K562 (cell line): ENCODE measurements at regions not wholly inside any gene's neighbourhood (a gene's known extent, or its start where the extent isn't known, plus 50 kb on each side); places are given as distances from the start of the nearest gene placed in this dataset.

Experiments used
- ATAC-seq: fragments of 200-7000 bp; cut with Tn5 transposase; 3 replicates; pipeline ENCODE4 v1.9.1; 2020; ENCODE audit warnings: moderate library complexity
- BruUV-seq: library from RNA; stranded (reverse); fragments of 400-500 nt; replicated peaks from 2 replicates; lab custom pipeline; 2021; lab: Mats Ljungman, UMichigan
- CTCF ChIA-PET: fragments of 300-600 bp; formaldehyde crosslinking; extraction: SDS; loops from one replicate; lab custom pipeline; 2021; ENCODE audit warnings: low intra/inter-chr PET ratio; lab: Yijun Ruan, JAX
- POLR2A ChIA-PET: fragments of 300-600, 350-650 bp; sonication (Branson Sonifier 250); formaldehyde crosslinking; extraction: SDS; loops from one replicate; lab custom pipeline; 2021; ENCODE audit warnings: antibody characterized with exemption, inconsistent platforms; lab: Yijun Ruan, JAX
- DNase-seq, 4 experiments: peaks; one replicate each; pipeline versions ENCODE4 v3.0.0 to v3.0.0-alpha.2; 2011 to 2018; ENCODE audit warnings: low spot score in 3 of 4, mixed read lengths in 3 of 4; ENCODE audit errors: extremely low read depth in 1 of 4
- FAIRE-seq: peaks from 2 replicates; lab custom pipeline; 2011; peaks lifted over from hg19 to GRCh38; lab: Jason Lieb, UNC
- H2AFZ ChIP-seq: 2 replicates; pipeline ENCODE4 v1.6.0; 2011; ENCODE audit warnings: low read depth, low read length, control low read depth, inconsistent platforms
- H3K27ac ChIP-seq: fragments of 200-600 bp; 3 replicates; pipeline ENCODE4 v1.8.0; 2011; ENCODE audit warnings: low read depth, mild to moderate bottlenecking, control low read depth, inconsistent platforms, low read length, moderate library complexity, mixed read lengths; ENCODE audit errors: extremely low read depth
- H3K27me3 ChIP-seq, 2 experiments: fragments of 300-600 bp in 1 of 2; 2 replicates in 1 of 2; 3 replicates in 1 of 2; pipeline versions ENCODE4 v1.6.0 to v1.8.0; 2011; ENCODE audit warnings: inconsistent platforms in 2 of 2, low read length in 2 of 2, mild to moderate bottlenecking in 1 of 2, mixed read lengths in 1 of 2, moderate library complexity in 1 of 2; ENCODE audit not compliant: control insufficient read depth in 2 of 2, insufficient read depth in 2 of 2
- H3K36me3 ChIP-seq: fragments of 300-600 bp; 3 replicates; pipeline ENCODE4 v1.8.0; 2011; ENCODE audit warnings: mild to moderate bottlenecking, low read length, inconsistent platforms; ENCODE audit not compliant: control insufficient read depth, insufficient read depth
- H3K4me1 ChIP-seq, 2 experiments: fragments of 200-600 bp in 1 of 2; replicated peaks in 1 of 2; 2 replicates in 1 of 2; 3 replicates in 1 of 2; pipeline versions ENCODE4 v1.5.1 to v1.8.0; 2011; ENCODE audit warnings: inconsistent platforms in 2 of 2, low read length in 2 of 2, mild to moderate bottlenecking in 1 of 2, mixed read lengths in 1 of 2, moderate library complexity in 1 of 2; ENCODE audit not compliant: control insufficient read depth in 2 of 2, insufficient read depth in 2 of 2
- H3K4me2 ChIP-seq: 2 replicates; pipeline ENCODE4 v1.6.1; 2011; ENCODE audit warnings: low read length, control low read depth, inconsistent platforms, mixed read lengths; ENCODE audit not compliant: insufficient read depth
- H3K4me3 ChIP-seq: fragments of 200-600 bp; sonication (generic), shearing (Covaris generic); 2 replicates; pipeline ENCODE4 v1.5.1; 2016; ENCODE audit warnings: control low read depth, inconsistent platforms
- H3K79me2 ChIP-seq: fragments of 200-600 bp; 3 replicates; pipeline ENCODE4 v1.8.0; 2011; ENCODE audit warnings: low read length, inconsistent platforms; ENCODE audit not compliant: control insufficient read depth, insufficient read depth
- H3K9ac ChIP-seq, 2 experiments: 2 replicates each; pipeline versions ENCODE4 v1.6.0 to v1.6.1; 2011; ENCODE audit warnings: low read depth in 2 of 2, low read length in 2 of 2, control low read depth in 1 of 2, inconsistent platforms in 1 of 2, mild to moderate bottlenecking in 1 of 2, mixed read lengths in 1 of 2; ENCODE audit not compliant: insufficient read depth in 1 of 2
- H3K9me1 ChIP-seq: one replicate; pipeline ENCODE4 v1.6.0; 2011; ENCODE audit warnings: inconsistent platforms, mild to moderate bottlenecking, low read length, moderate library complexity; ENCODE audit not compliant: control insufficient read depth, insufficient read depth
- H3K9me3 ChIP-seq: replicated peaks from 2 replicates; pipeline ENCODE4 v1.5.1; 2011; ENCODE audit warnings: low read depth, low read length, inconsistent platforms; ENCODE audit not compliant: control insufficient read depth, insufficient read depth
- H4K20me1 ChIP-seq: replicated peaks from 2 replicates; pipeline ENCODE4 v1.6.1; 2011; ENCODE audit warnings: low read length, inconsistent platforms, mixed read lengths; ENCODE audit not compliant: control insufficient read depth, insufficient read depth
- ELF1 ChIP-seq: fragments of 200-800 bp; sonication (Bioruptor generic); IDR thresholded peaks from 2 replicates; pipeline ENCODE4 v1.6.1; 2016; ENCODE audit warnings: missing genetic modification characterization, missing compliant biosample characterization
- PYGO2 ChIP-seq: fragments of 450-650 bp; IDR thresholded peaks from 2 replicates; pipeline ENCODE4 v1.6.1; 2016; ENCODE audit warnings: mild to moderate bottlenecking, missing genetic modification characterization, moderate library complexity, missing compliant biosample characterization
- RREB1 ChIP-seq: fragments of 250-450 bp; sonication (Bioruptor Pico); IDR thresholded peaks from 2 replicates; pipeline ENCODE4 v1.4.0; 2020
- RUNX1 ChIP-seq: sonication (generic); IDR thresholded peaks from 2 replicates; pipeline ENCODE4 v1.6.1; 2016; ENCODE audit warnings: antibody characterized with exemption, low read depth
- TOE1 ChIP-seq, 2 experiments: fragments of 450-650 bp in 1 of 2; sonication (generic) in 1 of 2; formaldehyde crosslinking in 1 of 2; IDR thresholded peaks; 2 replicates each; pipeline versions ENCODE4 v1.7.1 to v1.8.0; 2016 to 2022; ENCODE audit warnings: borderline replicate concordance in 2 of 2, mild to moderate bottlenecking in 2 of 2, antibody characterized with exemption in 1 of 2, inconsistent platforms in 1 of 2, low read depth in 1 of 2, missing genetic modification reagents in 1 of 2, moderate library complexity in 1 of 2
- WGBS: fragments of 100-300 bp; shearing (Covaris generic); methylation state at CpG from one replicate; pipeline ENCODE4 v1.1.6; 2016; ENCODE audit warnings: low coverage, mixed read lengths; ENCODE audit not compliant: insufficient coverage; ENCODE audit errors: missing lambda C conversion rate; 5-methylcytosine and 5-hydroxymethylcytosine counted together
- in situ Hi-C: fragments of 300-500 bp; cut with MboI; formaldehyde crosslinking; loops from 4 replicates; pipeline ENCODE4 v1.15.0; 2018; ENCODE audit warnings: inconsistent platforms, mixed read lengths
- intact Hi-C: fragments of 100-400 bp; cut with micrococcal nuclease; formaldehyde crosslinking; loops from 2 replicates; pipeline ENCODE4 v1.14.2; 2022

- in situ Hi-C loops (no loop called here), intact Hi-C loops (no loop called here)
- Histone ChIP-seq H3K4me2 (no peak overlapping the region), H2AFZ (no peak overlapping the region), H3K9me1 (no peaks in the 10 kb centered on the region), H3K27ac (no peak overlapping the region), H3K79me2 (no peaks in the 10 kb centered on the region), H3K9ac (no peak overlapping the region), H3K36me3 (no peaks in the 10 kb centered on the region), H3K9me3 (no peaks in the 10 kb centered on the region), H3K4me1 (no peaks in the 10 kb centered on the region), H3K4me3 (no peak overlapping the region), H4K20me1 (no peaks in the 10 kb centered on the region), H3K27me3 (peaks cover 0 to 22% of the 10 kb centered on the region in 2 experiments; a peak in 2 of 5 replicates)
- no TSS peak for BruUV-seq
- no peak for FAIRE-seq
- no peak for DNase-seq
- TF ChIP-seq PYGO2: no peak
- TF ChIP-seq RUNX1: no peak
- TF ChIP-seq ELF1 (tag): no peak
- no peak for TF ChIP-seq RREB1 (CRISPR knock-in tag)
- no peak for TF ChIP-seq TOE1 (IDR thresholded peaks at IDR 0.05; ENCODE audit: borderline replicate concordance)
- TF ChIP-seq TOE1 (CRISPR knock-in tag; IDR thresholded peaks at IDR 0.05; ENCODE audit: borderline replicate concordance, low read depth): no peak
- ChIA-PET CTCF (no interaction called here), POLR2A (interaction anchor here (0.7 kb wide), 1 partner anchor 8 kb away, joined by 5 read pairs; no protein-coding TSS in a partner anchor)
- ATAC-seq: no peak
- WGBS: 0% methylated on average over 5 of the region's 13 CpGs
Measured at GRCh38 chr13:112181336-112182067, 114.6 kb downstream of the SOX1 start.
